Keratinocyte (primary cell): ENCODE measurements at regions not wholly inside any gene's neighbourhood (a gene's known extent, or its start where the extent isn't known, plus 50 kb on each side); places are given as distances from the start of the nearest gene placed in this dataset.

Experiments used
- DNase-seq: peaks from one replicate; pipeline ENCODE4 v3.0.0-alpha.2; 2011; ENCODE audit warnings: low read depth, missing footprints, low spot score
- FAIRE-seq: peaks from 2 replicates; lab custom pipeline; 2011; peaks lifted over from hg19 to GRCh38; lab: Jason Lieb, UNC
- H2AFZ ChIP-seq: 2 replicates; pipeline ENCODE4 v1.6.0; 2012; ENCODE audit warnings: low read length, control low read depth, inconsistent platforms; ENCODE audit not compliant: control insufficient read depth
- H3K27ac ChIP-seq: 2 replicates; pipeline ENCODE4 v1.5.1; 2011; ENCODE audit warnings: low read length; ENCODE audit not compliant: control insufficient read depth, insufficient read depth
- H3K27me3 ChIP-seq: 3 replicates; pipeline ENCODE4 v1.6.0; 2011; ENCODE audit warnings: low read length; ENCODE audit not compliant: control insufficient read depth, insufficient read depth; ENCODE audit errors: extremely low read depth
- H3K36me3 ChIP-seq, 2 experiments: 2 replicates in 1 of 2; 3 replicates in 1 of 2; pipeline ENCODE4 v1.5.1; 2011; ENCODE audit warnings: low read length in 2 of 2, mild to moderate bottlenecking in 1 of 2; ENCODE audit not compliant: control insufficient read depth in 2 of 2, insufficient read depth in 2 of 2; ENCODE audit errors: extremely low read depth in 1 of 2
- H3K4me1 ChIP-seq: 3 replicates; pipeline ENCODE4 v1.5.1; 2011; ENCODE audit warnings: low read length; ENCODE audit not compliant: control insufficient read depth, insufficient read depth; ENCODE audit errors: extremely low read depth
- H3K4me2 ChIP-seq: 3 replicates; pipeline ENCODE4 v1.6.0; 2011; ENCODE audit warnings: low read depth, low read length; ENCODE audit not compliant: control insufficient read depth, insufficient read depth; ENCODE audit errors: extremely low read depth
- H3K4me3 ChIP-seq, 3 experiments: fragments of 200-600 bp in 1 of 3; sonication (generic) in 1 of 3; 2 replicates in 2 of 3; 3 replicates in 1 of 3; pipeline ENCODE4 v1.5.1; 2011 to 2016; ENCODE audit warnings: low read length in 3 of 3, mild to moderate bottlenecking in 3 of 3, control low read depth in 2 of 3, inconsistent platforms in 1 of 3, low read depth in 1 of 3, mixed read lengths in 1 of 3, mixed run types in 1 of 3, moderate library complexity in 1 of 3; ENCODE audit not compliant: control insufficient read depth in 2 of 3, insufficient read depth in 2 of 3; ENCODE audit errors: extremely low read depth in 1 of 3
- H3K79me2 ChIP-seq: 2 replicates; pipeline ENCODE4 v1.6.0; 2012; ENCODE audit warnings: low read length; ENCODE audit not compliant: control insufficient read depth, insufficient read depth
- H3K9ac ChIP-seq: 3 replicates; pipeline ENCODE4 v1.6.0; 2011; ENCODE audit warnings: low read length; ENCODE audit not compliant: control insufficient read depth, insufficient read depth; ENCODE audit errors: extremely low read depth
- H3K9me1 ChIP-seq: 3 replicates; pipeline ENCODE4 v1.6.0; 2011; ENCODE audit warnings: low read length; ENCODE audit not compliant: control insufficient read depth, insufficient read depth; ENCODE audit errors: extremely low read depth
- H3K9me3 ChIP-seq: 2 replicates; pipeline ENCODE4 v1.5.1; 2012; ENCODE audit warnings: low read depth, low read length; ENCODE audit not compliant: control insufficient read depth
- H4K20me1 ChIP-seq: 3 replicates; pipeline ENCODE4 v1.6.0; 2011; ENCODE audit warnings: low read length; ENCODE audit not compliant: control insufficient read depth, insufficient read depth; ENCODE audit errors: extremely low read depth
- CTCF ChIP-seq, 3 experiments: IDR thresholded peaks in 1 of 3; conservative IDR thresholded peaks in 1 of 3; optimal IDR thresholded peaks in 1 of 3; 2 replicates in 2 of 3; 3 replicates in 1 of 3; pipeline versions ENCODE3 to v1.5.1; 2011; ENCODE audit warnings: low read length in 3 of 3, mild to moderate bottlenecking in 3 of 3, moderate library complexity in 2 of 3, control low read depth in 1 of 3, inconsistent platforms in 1 of 3; ENCODE audit not compliant: insufficient read depth in 2 of 3; ENCODE audit errors: extremely low read depth in 1 of 3
- EZH2 ChIP-seq: IDR thresholded peaks from one replicate; pipeline ENCODE4 v1.6.1; 2012; ENCODE audit warnings: inconsistent platforms, mild to moderate bottlenecking, low read length, moderate library complexity
- dilution Hi-C: fragments of 300-500 bp; cut with MboI; formaldehyde crosslinking; loops from one replicate; pipeline ENCODE4 v1.7.0; 2020; ENCODE audit warnings: low sequenced_read_pairs; ENCODE audit not compliant: extremely low pct_ligation_motif_present

- Histone ChIP-seq H3K9me3 (no peaks in the 10 kb centered on the region), H3K4me1 (no peaks in the 10 kb centered on the region), H3K9me1 (no peaks in the 10 kb centered on the region), H3K4me2 (no peak overlapping the region), H4K20me1 (no peaks in the 10 kb centered on the region), H2AFZ (no peak overlapping the region), H3K9ac (no peak overlapping the region), H3K4me3 (no peak overlapping the region), H3K36me3 (no peaks in the 10 kb centered on the region), H3K27ac (no peak overlapping the region), H3K79me2 (no peaks in the 10 kb centered on the region), H3K27me3 (no peaks in the 10 kb centered on the region)
- TF ChIP-seq CTCF (optimal IDR thresholded peaks at IDR 0.05 in 1 of 3, IDR thresholded peaks at IDR 0.05 in 1 of 3, conservative IDR thresholded peaks at IDR 0.05 in 1 of 3; ENCODE audit: extremely low read depth in 1 of 3, insufficient read depth in 2 of 3, low read length in 3 of 3) (no peak), EZH2 (no peak)
- DNase-seq = no peak
- FAIRE-seq = no peak
- dilution Hi-C loops = no loop called here
Measured at GRCh38 chr22:47779474-47779873, 1017.0 kb downstream of the TBC1D22A start.

- Histone ChIP-seq H3K9me1 (no peaks in the 10 kb centered on the region), H3K36me3 (no peaks in the 10 kb centered on the region), H3K4me2 (no peak overlapping the region), H3K4me3 (no peak overlapping the region), H3K27ac (no peak overlapping the region), H2AFZ (no peak overlapping the region), H3K27me3 (no peaks in the 10 kb centered on the region), H3K9me3 (no peaks in the 10 kb centered on the region), H3K79me2 (no peaks in the 10 kb centered on the region), H3K4me1 (no peaks in the 10 kb centered on the region), H3K9ac (no peak overlapping the region), H4K20me1 (no peaks in the 10 kb centered on the region)
- no peak for FAIRE-seq
- no peak for TF ChIP-seq CTCF (optimal IDR thresholded peaks at IDR 0.05 in 1 of 3, IDR thresholded peaks at IDR 0.05 in 1 of 3, conservative IDR thresholded peaks at IDR 0.05 in 1 of 3; ENCODE audit: extremely low read depth in 1 of 3, insufficient read depth in 2 of 3, low read length in 3 of 3)
- no peak for TF ChIP-seq EZH2
- dilution Hi-C loops = no loop called here
- no peak for DNase-seq
Measured at GRCh38 chr22:47778160-47778658, 1015.8 kb downstream of the TBC1D22A start.
